ENCODE measurements at regions not wholly inside any gene's neighbourhood (a gene's known extent, or its start where the extent isn't known, plus 50 kb on each side); places are given as distances from the start of the nearest gene placed in this dataset.
"Not testable (repeated sequence)": the region's sequence is repeated elsewhere in the genome, so short reads cannot be mapped to it uniquely, and the experiment has no call there.

DNA sequence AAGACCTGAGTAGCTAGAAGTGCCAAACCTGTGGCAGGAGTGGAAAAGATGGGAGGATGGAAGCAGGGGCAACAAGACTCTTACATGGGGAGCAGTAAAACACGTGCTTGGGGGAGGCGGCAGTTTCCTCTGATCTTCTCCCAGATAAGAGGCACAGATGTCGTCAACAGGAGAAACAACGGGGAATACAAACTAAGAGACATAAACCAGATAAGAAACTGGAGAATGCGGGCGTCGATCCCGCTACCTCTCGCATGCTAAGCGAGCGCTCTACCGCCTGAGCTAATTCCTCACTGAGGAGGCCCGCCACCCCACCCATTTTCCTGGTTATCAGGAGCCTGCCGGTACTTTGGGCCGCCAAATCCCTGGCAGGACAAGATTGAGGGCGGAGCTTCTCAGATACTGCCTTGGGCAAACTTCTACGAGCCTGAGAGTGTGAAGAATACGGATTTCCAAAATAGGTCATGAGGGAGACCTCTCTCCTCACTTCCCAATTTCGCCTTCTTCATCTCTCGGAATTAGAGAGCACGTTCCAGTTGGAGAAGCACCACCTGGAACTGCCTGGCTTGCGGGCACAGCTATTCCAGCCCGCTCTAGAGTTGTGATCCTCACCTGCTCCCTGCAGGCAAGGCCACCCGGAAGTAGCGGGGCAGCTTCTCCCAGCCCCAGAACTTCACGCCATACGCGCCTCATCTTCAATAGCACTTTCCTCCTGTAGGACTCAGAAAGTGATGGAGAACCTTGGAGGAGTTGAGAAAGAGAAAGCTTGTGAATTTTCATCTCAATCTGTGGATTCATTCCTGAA is 496.0 kb downstream of the PRIM2 start:
- H4K20me1 ChIP-seq (ENCODE audit: insufficient read depth, low read length); BruUV-seq (replicated peaks); H3K4me2 ChIP-seq (ENCODE audit: low read depth, low read length); in situ Hi-C loops (cut with HindIII; ENCODE audit: extremely low pct_ligation_motif_present, low pct_unique_long_range_greater_than_20kb); H3K36me3 ChIP-seq (replicated peaks in 1 of 2; ENCODE audit: control insufficient read depth in 1 of 2, insufficient read depth in 2 of 2, low read length in 2 of 2); H3K4me1 ChIP-seq (ENCODE audit: insufficient read depth, low read length); intact Hi-C loops (cut with micrococcal nuclease; ENCODE audit: unreplicated experiment); DNase-seq (ENCODE audit: low spot score); H3K4me3 ChIP-seq (replicated peaks in 1 of 3; ENCODE audit: insufficient read depth in 1 of 3, low read depth in 2 of 3, low read length in 3 of 3); FAIRE-seq; ATAC-seq; CTCF ChIA-PET (ENCODE audit: low intra/inter-chr PET ratio, low total read pairs); POLR2A ChIA-PET; H3K79me2 ChIP-seq (ENCODE audit: insufficient read depth, low read length); H2AFZ ChIP-seq (ENCODE audit: low read length); H3K27ac ChIP-seq (ENCODE audit: extremely low read length, insufficient read depth, low read length); H3K9me3 ChIP-seq (ENCODE audit: low read length); H3K9ac ChIP-seq (ENCODE audit: insufficient read depth, low read depth, low read length): not testable (repeated sequence)
- peaks cover 0 to 11% of the 10 kb centered on the region in 2 experiments; a peak in 1 of 5 replicates for H3K27me3 ChIP-seq (ENCODE audit: control insufficient read depth in 1 of 2, insufficient read depth in 2 of 2, low read length in 2 of 2)
- WGBS (ENCODE audit: low lambda C conversion rate): 51% methylated on average over 28 of the region's 28 CpGs
- TF ChIP-seq ELF1 (CRISPR knock-in tag; IDR thresholded peaks at IDR 0.05): 0 out of 2 replicates have a peak, but pooled peaks have one; percentile 29

DNA sequence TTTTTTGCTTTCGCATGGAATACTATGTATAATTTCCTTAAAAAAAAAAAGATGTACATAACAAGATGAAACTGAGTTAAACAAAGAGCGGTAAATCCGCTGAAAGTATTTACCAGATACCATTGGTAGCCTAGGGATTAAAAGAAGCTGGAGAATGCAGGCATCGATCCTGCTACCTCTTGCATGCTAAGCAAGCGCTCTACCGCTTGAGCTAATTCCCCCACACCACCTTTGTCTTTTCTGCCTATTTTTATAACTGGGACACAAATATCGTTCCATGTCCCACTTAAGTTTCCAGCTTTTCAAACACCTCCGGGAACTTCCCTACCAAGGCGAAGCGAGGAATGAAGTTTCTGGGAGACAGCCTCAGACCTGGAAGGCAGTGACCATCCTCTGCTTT is 498.4 kb downstream of the PRIM2 start:
- ATAC-seq; H3K36me3 ChIP-seq (replicated peaks in 1 of 2; ENCODE audit: control insufficient read depth in 1 of 2, insufficient read depth in 2 of 2, low read length in 2 of 2); H3K79me2 ChIP-seq (ENCODE audit: insufficient read depth, low read length); H3K27me3 ChIP-seq (ENCODE audit: control insufficient read depth in 1 of 2, insufficient read depth in 2 of 2, low read length in 2 of 2); in situ Hi-C loops (cut with HindIII; ENCODE audit: extremely low pct_ligation_motif_present, low pct_unique_long_range_greater_than_20kb); H3K4me2 ChIP-seq (ENCODE audit: low read depth, low read length); FAIRE-seq; H3K9ac ChIP-seq (ENCODE audit: insufficient read depth, low read depth, low read length); POLR2A ChIA-PET; H2AFZ ChIP-seq (ENCODE audit: low read length); CTCF ChIA-PET (ENCODE audit: low intra/inter-chr PET ratio, low total read pairs); H3K4me1 ChIP-seq (ENCODE audit: insufficient read depth, low read length); BruUV-seq (replicated peaks); H4K20me1 ChIP-seq (ENCODE audit: insufficient read depth, low read length); H3K4me3 ChIP-seq (replicated peaks in 1 of 3; ENCODE audit: insufficient read depth in 1 of 3, low read depth in 2 of 3, low read length in 3 of 3); H3K9me3 ChIP-seq (ENCODE audit: low read length); H3K27ac ChIP-seq (ENCODE audit: extremely low read length, insufficient read depth, low read length); DNase-seq (ENCODE audit: low spot score); intact Hi-C loops (cut with micrococcal nuclease; ENCODE audit: unreplicated experiment): not testable (repeated sequence)
- WGBS (ENCODE audit: low lambda C conversion rate): 25% methylated on average over 10 of the region's 10 CpGs

GRCh38 chr6:57821325-57821724 is 503.9 kb downstream of the PRIM2 start:
- CTCF ChIA-PET (ENCODE audit: low intra/inter-chr PET ratio, low total read pairs); BruUV-seq (replicated peaks); H4K20me1 ChIP-seq (ENCODE audit: insufficient read depth, low read length); POLR2A ChIA-PET; H3K27me3 ChIP-seq (ENCODE audit: control insufficient read depth in 1 of 2, insufficient read depth in 2 of 2, low read length in 2 of 2); DNase-seq (ENCODE audit: low spot score); intact Hi-C loops (cut with micrococcal nuclease; ENCODE audit: unreplicated experiment); FAIRE-seq; H3K79me2 ChIP-seq (ENCODE audit: insufficient read depth, low read length); H2AFZ ChIP-seq (ENCODE audit: low read length); H3K9ac ChIP-seq (ENCODE audit: insufficient read depth, low read depth, low read length); H3K27ac ChIP-seq (ENCODE audit: extremely low read length, insufficient read depth, low read length); H3K4me1 ChIP-seq (ENCODE audit: insufficient read depth, low read length); in situ Hi-C loops (cut with HindIII; ENCODE audit: extremely low pct_ligation_motif_present, low pct_unique_long_range_greater_than_20kb); H3K36me3 ChIP-seq (replicated peaks in 1 of 2; ENCODE audit: control insufficient read depth in 1 of 2, insufficient read depth in 2 of 2, low read length in 2 of 2); H3K9me3 ChIP-seq (ENCODE audit: low read length); H3K4me3 ChIP-seq (replicated peaks in 1 of 3; ENCODE audit: insufficient read depth in 1 of 3, low read depth in 2 of 3, low read length in 3 of 3); H3K4me2 ChIP-seq (ENCODE audit: low read depth, low read length): not testable (repeated sequence)
- ATAC-seq: peak; percentile 53
- 31% methylated on average over 12 of the region's 21 CpGs for WGBS (ENCODE audit: low lambda C conversion rate)

DNA sequence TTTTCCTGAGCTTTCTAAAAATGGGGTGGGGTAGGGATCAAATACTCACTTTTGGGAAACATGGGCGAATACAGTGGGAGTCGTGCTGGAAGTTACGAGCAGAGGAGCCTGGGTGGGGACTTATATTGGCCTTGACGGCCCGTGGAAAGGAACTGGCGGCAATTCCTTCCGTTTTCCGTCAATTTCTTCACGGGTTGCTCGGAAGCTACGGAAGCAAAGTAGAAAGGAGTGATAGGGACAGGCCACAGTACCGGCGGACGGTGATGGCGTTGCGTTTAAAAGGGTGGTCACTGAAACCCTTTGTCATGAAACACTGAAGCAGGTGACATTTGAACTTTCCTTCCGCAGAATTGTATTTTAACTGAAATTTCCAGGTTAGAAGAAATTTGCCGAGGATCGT is 505.0 kb downstream of the PRIM2 start:
- H2AFZ ChIP-seq (ENCODE audit: low read length); POLR2A ChIA-PET; intact Hi-C loops (cut with micrococcal nuclease; ENCODE audit: unreplicated experiment); BruUV-seq (replicated peaks); in situ Hi-C loops (cut with HindIII; ENCODE audit: extremely low pct_ligation_motif_present, low pct_unique_long_range_greater_than_20kb); H3K79me2 ChIP-seq (ENCODE audit: insufficient read depth, low read length); H3K9ac ChIP-seq (ENCODE audit: insufficient read depth, low read depth, low read length); CTCF ChIA-PET (ENCODE audit: low intra/inter-chr PET ratio, low total read pairs); FAIRE-seq; H3K36me3 ChIP-seq (replicated peaks in 1 of 2; ENCODE audit: control insufficient read depth in 1 of 2, insufficient read depth in 2 of 2, low read length in 2 of 2); H3K4me3 ChIP-seq (replicated peaks in 1 of 3; ENCODE audit: insufficient read depth in 1 of 3, low read depth in 2 of 3, low read length in 3 of 3); H3K27ac ChIP-seq (ENCODE audit: extremely low read length, insufficient read depth, low read length); H3K27me3 ChIP-seq (ENCODE audit: control insufficient read depth in 1 of 2, insufficient read depth in 2 of 2, low read length in 2 of 2); ATAC-seq; H4K20me1 ChIP-seq (ENCODE audit: insufficient read depth, low read length); H3K4me1 ChIP-seq (ENCODE audit: insufficient read depth, low read length); DNase-seq (ENCODE audit: low spot score); H3K9me3 ChIP-seq (ENCODE audit: low read length); H3K4me2 ChIP-seq (ENCODE audit: low read depth, low read length): not testable (repeated sequence)
- 76% methylated on average over 19 of the region's 19 CpGs for WGBS (ENCODE audit: low lambda C conversion rate)

All from HepG2 (cell line).